ENCODE measurements at regions not wholly inside any gene's neighbourhood (a gene's known extent, or its start where the extent isn't known, plus 50 kb on each side); places are given as distances from the start of the nearest gene placed in this dataset.

DNA sequence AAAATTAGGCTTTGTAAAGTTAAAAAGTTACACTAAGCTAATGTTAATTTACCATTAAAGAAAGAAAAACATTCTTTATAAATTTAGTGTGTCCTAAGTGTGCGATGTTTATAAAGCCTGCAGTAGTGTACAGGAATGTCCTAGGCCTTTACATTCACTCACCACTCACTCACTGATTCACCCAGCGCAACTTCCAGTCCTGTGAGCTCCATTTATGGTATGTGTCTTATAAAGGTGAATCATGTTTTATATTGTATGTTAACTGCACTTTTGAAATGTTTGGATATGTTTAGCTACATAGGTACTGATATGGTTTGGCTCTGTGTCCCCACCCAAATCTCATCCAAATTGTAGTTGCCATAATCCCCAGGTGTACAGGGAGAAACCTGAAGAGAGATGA is 549.7 kb upstream of the EPHA6 start:
- H3K27ac ChIP-seq = no peak overlapping the region
- no peak for DNase-seq
- H3K4me1 ChIP-seq = no peaks in the 10 kb centered on the region
- H3K9me3 ChIP-seq = no peaks in the 10 kb centered on the region
- TF ChIP-seq POLR2A (IDR thresholded peaks at IDR 0.05) (no peak), EP300 (IDR thresholded peaks at IDR 0.05; ENCODE audit: low read depth) (no peak), POLR2AphosphoS5 (IDR thresholded peaks at IDR 0.05) (no peak)
- TF ChIP-seq, protein P1, sequence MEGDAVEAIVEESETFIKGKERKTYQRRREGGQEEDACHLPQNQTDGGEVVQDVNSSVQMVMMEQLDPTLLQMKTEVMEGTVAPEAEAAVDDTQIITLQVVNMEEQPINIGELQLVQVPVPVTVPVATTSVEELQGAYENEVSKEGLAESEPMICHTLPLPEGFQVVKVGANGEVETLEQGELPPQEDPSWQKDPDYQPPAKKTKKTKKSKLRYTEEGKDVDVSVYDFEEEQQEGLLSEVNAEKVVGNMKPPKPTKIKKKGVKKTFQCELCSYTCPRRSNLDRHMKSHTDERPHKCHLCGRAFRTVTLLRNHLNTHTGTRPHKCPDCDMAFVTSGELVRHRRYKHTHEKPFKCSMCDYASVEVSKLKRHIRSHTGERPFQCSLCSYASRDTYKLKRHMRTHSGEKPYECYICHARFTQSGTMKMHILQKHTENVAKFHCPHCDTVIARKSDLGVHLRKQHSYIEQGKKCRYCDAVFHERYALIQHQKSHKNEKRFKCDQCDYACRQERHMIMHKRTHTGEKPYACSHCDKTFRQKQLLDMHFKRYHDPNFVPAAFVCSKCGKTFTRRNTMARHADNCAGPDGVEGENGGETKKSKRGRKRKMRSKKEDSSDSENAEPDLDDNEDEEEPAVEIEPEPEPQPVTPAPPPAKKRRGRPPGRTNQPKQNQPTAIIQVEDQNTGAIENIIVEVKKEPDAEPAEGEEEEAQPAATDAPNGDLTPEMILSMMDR (IDR thresholded peaks at IDR 0.05) = no peak
- in situ Hi-C loops (cut with MboI; ENCODE audit: low pct_ligation_motif_present in 1 of 4, low pct_unique_long_range_greater_than_20kb in 1 of 4, low sequenced_read_pairs in 3 of 4) = no loop called here
- intact Hi-C loops (cut with DNase I; ENCODE audit: low total_unique reads) = no loop called here
- no peaks in the 10 kb centered on the region for H3K36me3 ChIP-seq
- H3K27me3 ChIP-seq = no peaks in the 10 kb centered on the region
- H3K4me3 ChIP-seq = no peak overlapping the region
- WGBS, 2 donors (ENCODE audit: low coverage in 1 of 2) = 89 to 100% methylated on average over 2 of the region's 2 CpGs

DNA sequence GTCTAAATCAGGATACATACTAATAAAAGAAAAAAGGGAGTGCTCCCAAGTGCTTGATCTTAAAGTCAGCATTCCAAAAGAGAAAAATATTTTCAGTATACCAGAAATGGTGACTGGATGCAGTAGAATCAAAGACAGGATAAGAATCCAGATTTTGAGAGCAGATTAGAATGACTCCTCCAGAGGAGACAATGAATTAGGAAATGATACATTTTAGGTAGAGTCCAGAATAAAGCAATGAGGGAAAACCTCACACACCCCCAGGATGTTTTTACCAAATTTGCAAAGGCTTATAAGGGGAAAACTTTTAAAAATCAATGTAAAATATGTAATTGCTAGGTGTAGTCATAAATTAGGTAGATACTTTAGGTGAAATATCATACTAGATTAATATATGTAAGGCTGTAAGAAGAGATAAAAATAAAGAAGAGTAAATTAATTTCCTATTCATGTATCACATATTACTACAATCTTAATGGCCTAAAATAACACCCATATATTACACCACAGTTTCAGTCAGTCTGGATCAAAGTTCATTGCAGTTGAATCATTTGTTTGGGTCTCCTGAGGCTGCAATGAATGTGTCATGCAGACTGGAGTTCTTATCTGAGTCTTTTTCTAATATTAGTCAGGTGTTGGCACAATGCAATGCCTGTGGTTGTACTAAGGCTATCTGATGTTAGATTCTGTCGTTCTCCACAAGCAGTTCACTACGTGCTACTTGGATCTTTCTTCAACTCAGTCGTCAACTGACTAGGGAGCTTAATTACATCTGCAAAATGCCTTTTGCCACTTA is 547.8 kb upstream of the EPHA6 start:
- H3K27ac ChIP-seq = no peak overlapping the region
- intact Hi-C loops (cut with DNase I; ENCODE audit: low total_unique reads) = no loop called here
- WGBS, 2 donors (ENCODE audit: low coverage in 1 of 2) = 72% methylated on average over 3 of the region's 3 CpGs

DNA sequence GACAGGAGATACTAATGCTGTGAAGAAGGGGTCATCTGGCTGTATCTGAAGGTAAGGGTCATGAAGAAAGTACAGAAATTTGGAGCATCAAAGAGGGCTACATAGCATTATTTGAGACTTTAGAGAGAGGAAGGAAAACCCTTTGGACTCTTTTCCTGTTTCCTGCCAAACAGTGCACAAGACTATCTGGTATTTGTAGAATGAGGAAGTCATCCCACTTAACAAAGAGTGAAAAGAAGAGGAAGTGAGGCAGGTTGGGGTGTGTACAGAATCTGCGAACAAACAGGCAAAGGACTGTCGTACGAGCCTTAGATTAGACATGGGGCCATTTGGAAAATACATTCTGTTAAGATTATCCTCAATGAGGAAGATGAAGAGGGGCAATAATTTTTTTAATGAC is 546.8 kb upstream of the EPHA6 start:
- 61 to 67% methylated on average over 3 of the region's 3 CpGs for WGBS, 2 donors (ENCODE audit: low coverage in 1 of 2)
- Histone ChIP-seq H3K4me1 (no peaks in the 10 kb centered on the region), H3K36me3 (no peaks in the 10 kb centered on the region), H3K27me3 (no peaks in the 10 kb centered on the region), H3K9me3 (no peaks in the 10 kb centered on the region), H3K27ac (no peak overlapping the region), H3K4me3 (no peak overlapping the region)
- in situ Hi-C loops (cut with MboI; ENCODE audit: low pct_ligation_motif_present in 1 of 4, low pct_unique_long_range_greater_than_20kb in 1 of 4, low sequenced_read_pairs in 3 of 4) = no loop called here
- TF ChIP-seq, protein P1 (IDR thresholded peaks at IDR 0.05) = no peak
- intact Hi-C loops (cut with DNase I; ENCODE audit: low total_unique reads) = no loop called here
- DNase-seq = no peak

More for the DNA sequence above, 547.8 kb upstream of the EPHA6 start:
- H3K27me3 ChIP-seq = no peaks in the 10 kb centered on the region
- TF ChIP-seq EP300 (IDR thresholded peaks at IDR 0.05; ENCODE audit: low read depth) = no peak
- TF ChIP-seq, protein P1 (IDR thresholded peaks at IDR 0.05) = no peak
- TF ChIP-seq POLR2A (IDR thresholded peaks at IDR 0.05) = no peak
- TF ChIP-seq POLR2AphosphoS5 (IDR thresholded peaks at IDR 0.05) = no peak
- in situ Hi-C loops (cut with MboI; ENCODE audit: low pct_ligation_motif_present in 1 of 4, low pct_unique_long_range_greater_than_20kb in 1 of 4, low sequenced_read_pairs in 3 of 4) = no loop called here
- H3K4me1 ChIP-seq = no peaks in the 10 kb centered on the region
- H3K36me3 ChIP-seq = no peaks in the 10 kb centered on the region
- DNase-seq = no peak
- no peak overlapping the region for H3K4me3 ChIP-seq
- no peaks in the 10 kb centered on the region for H3K9me3 ChIP-seq

DNA sequence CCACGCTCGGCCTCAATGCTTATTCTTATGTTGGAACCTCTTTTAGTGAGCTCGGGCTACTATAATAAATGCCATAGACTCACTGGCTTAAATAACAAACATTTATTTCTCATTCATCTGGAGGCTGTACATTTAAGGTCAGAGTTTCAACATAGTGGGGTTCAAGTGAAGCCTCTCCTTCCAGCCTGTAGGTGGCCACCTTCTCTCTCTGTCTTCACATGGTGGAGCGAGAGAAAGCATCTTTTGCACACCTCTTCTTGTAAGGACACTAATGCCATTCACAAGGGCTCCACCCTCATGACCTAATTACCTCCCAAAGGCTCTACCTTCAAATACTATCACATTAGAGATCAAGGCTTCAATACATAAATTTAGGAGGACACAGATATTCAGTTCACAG is 520.3 kb upstream of the EPHA6 start:
- in situ Hi-C loops (cut with MboI; ENCODE audit: low pct_ligation_motif_present in 1 of 4, low pct_unique_long_range_greater_than_20kb in 1 of 4, low sequenced_read_pairs in 3 of 4) (no loop called here), intact Hi-C loops (cut with DNase I; ENCODE audit: low total_unique reads) (no loop called here)
- 80 to 91% methylated on average over 1 to 4 of the region's 4 CpGs for WGBS, 2 donors (ENCODE audit: low coverage in 1 of 2)
- no peaks in the 10 kb centered on the region for H3K27me3 ChIP-seq
- no peak overlapping the region for H3K27ac ChIP-seq
- no peak for DNase-seq
- no peaks in the 10 kb centered on the region for H3K9me3 ChIP-seq
- H3K36me3 ChIP-seq = no peaks in the 10 kb centered on the region
- H3K4me3 ChIP-seq = no peak overlapping the region
- no peaks in the 10 kb centered on the region for H3K4me1 ChIP-seq
- TF ChIP-seq POLR2AphosphoS5 (IDR thresholded peaks at IDR 0.05) (no peak), EP300 (IDR thresholded peaks at IDR 0.05; ENCODE audit: low read depth) (no peak), POLR2A (IDR thresholded peaks at IDR 0.05) (no peak)
- TF ChIP-seq, protein P1 (IDR thresholded peaks at IDR 0.05) = no peak

Data from transverse colon (tissue), 4 donors.